Activated CD8-positive, alpha-beta T cell treated with anti-CD3 and anti-CD28 coated beads, Interleukin-2, amount 10 ng/mL, durations not matched to agents 7 days and 5 days (primary cell): ENCODE measurements at regions not wholly inside any gene's neighbourhood (a gene's known extent, or its start where the extent isn't known, plus 50 kb on each side); places are given as distances from the start of the nearest gene placed in this dataset.
A peak's percentile ranks its signal among the peaks of the same experiment; 100 is the strongest.

Experiments used
- ATAC-seq: fragments of 150-1000 bp; cut with Tn5 transposase; one replicate; pipeline ENCODE4 v1.10.0; 2021; ENCODE audit warnings: moderate library complexity
- CTCF ChIA-PET: fragments of 350-600 bp; sonication (Branson Sonifier 250); formaldehyde crosslinking; loops from one replicate; lab custom pipeline; 2021; ENCODE audit warnings: antibody characterized with exemption; lab: Charles Lee
- POLR2A ChIA-PET: fragments of 350-600 bp; sonication (Branson Sonifier 250); formaldehyde crosslinking; loops from one replicate; lab custom pipeline; 2021; ENCODE audit warnings: antibody characterized with exemption; lab: Charles Lee
- DNase-seq: peaks from one replicate; pipeline ENCODE4 v3.0.0-alpha.2; 2020
- H3K27ac Mint-ChIP-seq: one replicate; pipeline ENCODE4 v1.8.0; 2021; ENCODE audit warnings: mild to moderate bottlenecking, mixed read lengths
- H3K27me3 Mint-ChIP-seq: one replicate; pipeline ENCODE4 v1.8.0; 2021; ENCODE audit warnings: low read depth, mixed read lengths
- H3K36me3 Mint-ChIP-seq: one replicate; pipeline ENCODE4 v1.8.0; 2021; ENCODE audit warnings: low read depth, mixed read lengths
- H3K4me1 Mint-ChIP-seq: one replicate; pipeline ENCODE4 v1.8.0; 2021; ENCODE audit warnings: low read depth, mixed read lengths
- H3K4me3 Mint-ChIP-seq: one replicate; pipeline ENCODE4 v1.8.0; 2021; ENCODE audit warnings: mild to moderate bottlenecking, mixed read lengths
- H3K9me3 Mint-ChIP-seq: one replicate; pipeline ENCODE4 v1.8.0; 2022; ENCODE audit warnings: mixed read lengths; ENCODE audit not compliant: insufficient read depth

DNA sequence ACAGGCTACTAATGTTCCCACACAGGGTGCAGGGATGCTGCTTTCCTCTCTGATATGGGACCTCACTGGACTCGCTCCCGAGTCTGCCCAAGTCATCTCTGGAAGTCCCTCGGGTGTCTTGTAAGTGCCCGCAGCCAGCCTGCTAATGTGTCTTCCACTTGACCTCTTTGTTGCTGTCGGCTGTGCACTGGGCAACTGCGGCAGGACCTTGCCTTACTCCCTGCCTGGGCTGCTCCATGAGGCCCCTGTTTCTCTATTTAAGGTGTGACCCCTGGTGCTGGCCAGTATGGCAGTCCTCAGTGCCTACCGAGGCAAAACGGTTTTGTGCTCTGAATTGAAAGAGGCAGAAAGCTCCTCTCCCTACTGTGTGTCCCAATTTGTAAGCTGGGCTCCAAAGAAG, 88.8 kb upstream of the DUSP5 start:
- ATAC-seq: no peak
- peaks cover 24% of the 10 kb centered on the region for H3K27me3 Mint-ChIP-seq
- ChIA-PET CTCF (no interaction called here), POLR2A (no interaction called here)
- no peak for DNase-seq
- H3K4me3 Mint-ChIP-seq: no peak overlapping the region
- no peaks in the 10 kb centered on the region for H3K36me3 Mint-ChIP-seq
- peaks cover 33% of the 10 kb centered on the region for H3K4me1 Mint-ChIP-seq
- no peaks in the 10 kb centered on the region for H3K9me3 Mint-ChIP-seq
- H3K27ac Mint-ChIP-seq: no peak overlapping the region

DNA sequence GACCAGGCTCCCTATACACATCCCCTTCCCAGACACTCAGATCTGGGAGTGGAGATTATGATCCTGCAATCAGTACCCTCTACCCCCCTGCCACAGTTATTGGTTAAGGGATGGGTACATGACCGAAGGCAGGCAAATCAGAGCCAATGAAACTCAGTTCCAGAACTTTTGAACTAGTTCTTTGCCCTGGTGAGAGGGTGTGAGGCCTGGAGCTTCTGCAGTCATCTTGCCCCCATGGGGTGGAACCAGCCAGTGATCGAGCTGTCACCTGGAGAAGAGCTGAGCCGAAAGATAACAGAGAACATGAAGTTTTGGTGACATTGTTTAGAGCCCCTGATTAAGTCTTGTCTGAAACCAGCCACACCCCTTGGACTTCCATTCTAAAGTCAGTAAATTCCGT, 88.2 kb upstream of the DUSP5 start:
- POLR2A ChIA-PET: no interaction called here
- peaks cover 33% of the 10 kb centered on the region for H3K4me1 Mint-ChIP-seq
- ATAC-seq (no peak), DNase-seq (no peak)
- peaks cover 24% of the 10 kb centered on the region for H3K27me3 Mint-ChIP-seq
- H3K36me3 Mint-ChIP-seq: no peaks in the 10 kb centered on the region
- CTCF ChIA-PET: no interaction called here
- H3K9me3 Mint-ChIP-seq: no peaks in the 10 kb centered on the region
- no peak overlapping the region for H3K27ac Mint-ChIP-seq
- no peak overlapping the region for H3K4me3 Mint-ChIP-seq

DNA sequence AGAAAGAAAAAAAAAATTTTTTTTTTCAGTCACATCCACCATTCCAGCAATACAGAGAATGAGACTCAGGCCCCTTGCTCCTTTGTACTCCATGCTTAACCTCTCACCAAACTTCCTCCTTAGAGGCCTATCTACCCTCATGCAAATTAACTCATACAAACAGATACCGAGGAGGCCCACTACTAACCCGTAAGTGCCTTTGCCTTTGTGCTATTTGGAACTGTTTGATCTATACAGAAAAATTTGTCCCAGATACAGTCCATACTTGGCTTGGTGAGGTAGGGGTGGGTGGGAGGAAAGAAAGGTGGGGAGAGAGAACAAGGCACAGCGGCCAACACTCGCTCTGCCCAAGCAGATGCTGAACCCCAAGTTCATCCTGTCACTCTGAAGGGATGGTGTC, 87.8 kb upstream of the DUSP5 start:
- H3K4me1 Mint-ChIP-seq: peaks cover 33% of the 10 kb centered on the region
- H3K36me3 Mint-ChIP-seq: no peaks in the 10 kb centered on the region
- no peak for DNase-seq
- no peak overlapping the region for H3K27ac Mint-ChIP-seq
- H3K9me3 Mint-ChIP-seq: no peaks in the 10 kb centered on the region
- ATAC-seq: no peak
- no peak overlapping the region for H3K4me3 Mint-ChIP-seq
- CTCF ChIA-PET: no interaction called here
- peaks cover 20% of the 10 kb centered on the region for H3K27me3 Mint-ChIP-seq
- POLR2A ChIA-PET: no interaction called here

DNA sequence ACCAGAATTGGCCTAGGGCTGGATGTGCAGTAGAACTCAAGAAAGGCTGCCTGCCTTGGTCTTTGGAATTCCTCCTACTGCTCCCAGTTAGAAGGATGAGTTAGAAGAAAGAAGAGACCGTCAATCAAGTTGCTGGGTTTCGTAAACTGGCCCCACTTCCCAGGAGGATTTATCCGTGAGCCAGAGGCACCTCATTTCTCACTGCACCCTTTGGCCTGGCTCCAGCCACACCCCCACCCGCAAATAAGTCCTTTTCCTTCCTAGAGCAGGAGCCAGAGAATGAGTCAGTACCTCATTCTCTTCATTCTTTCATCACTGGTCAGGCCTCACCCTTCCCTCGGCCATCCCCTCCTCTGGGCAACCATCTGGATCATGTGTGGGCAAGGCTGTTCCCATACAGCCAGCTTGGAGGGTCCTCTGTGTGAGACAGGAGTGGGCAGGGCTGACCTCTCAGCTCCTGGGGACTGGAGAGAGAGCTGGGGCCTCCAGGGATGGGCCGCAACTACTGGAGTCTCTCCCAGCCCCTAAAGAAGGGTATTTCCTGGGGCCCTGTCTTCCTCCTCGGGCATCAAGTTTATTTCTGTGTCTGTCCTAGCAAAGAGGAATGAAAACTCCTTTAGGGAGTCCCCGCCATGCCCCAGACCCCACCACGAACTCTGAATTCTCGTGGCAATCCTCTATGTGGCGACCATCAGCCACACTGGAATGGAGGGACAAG, 87.2 kb upstream of the DUSP5 start:
- Mint-ChIP-seq H3K4me1 (peaks cover 38% of the 10 kb centered on the region), H3K4me3 (no peak overlapping the region), H3K9me3 (no peaks in the 10 kb centered on the region), H3K27me3 (peaks cover 16% of the 10 kb centered on the region), H3K36me3 (no peaks in the 10 kb centered on the region), H3K27ac (no peak overlapping the region)
- ATAC-seq (no peak), DNase-seq (no peak)
- ChIA-PET POLR2A (no interaction called here), CTCF (no interaction called here)

DNA sequence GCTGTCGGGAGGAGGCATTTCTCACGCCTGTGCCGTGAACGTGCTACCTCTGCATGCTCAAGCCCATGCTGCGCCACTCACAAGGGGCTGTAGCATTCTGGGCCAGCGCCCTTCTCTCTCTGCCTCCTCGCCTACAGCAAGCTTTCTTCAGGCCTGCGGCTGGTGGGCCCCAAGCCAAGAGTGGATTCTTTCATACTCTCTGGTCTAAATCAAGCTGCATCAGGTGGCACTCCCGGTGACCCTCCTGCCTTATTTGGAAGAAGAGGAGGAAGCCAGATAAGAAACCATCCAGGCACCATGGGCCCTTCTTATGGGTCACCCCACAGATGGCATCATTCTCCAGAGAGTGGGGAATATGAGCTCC, 86.7 kb upstream of the DUSP5 start:
- Mint-ChIP-seq H3K4me3 (no peak overlapping the region), H3K36me3 (no peaks in the 10 kb centered on the region), H3K27me3 (peaks cover 14% of the 10 kb centered on the region), H3K9me3 (no peaks in the 10 kb centered on the region), H3K27ac (no peak overlapping the region), H3K4me1 (peaks cover 41% of the 10 kb centered on the region)
- ATAC-seq (no peak), DNase-seq (no peak)
- POLR2A ChIA-PET: no interaction called here
- CTCF ChIA-PET: interaction anchor here (1.1 to 4.3 kb wide), 2 partner anchors 57 to 88 kb away, joined by 3 to 23 read pairs; no protein-coding TSS in a partner anchor

DNA sequence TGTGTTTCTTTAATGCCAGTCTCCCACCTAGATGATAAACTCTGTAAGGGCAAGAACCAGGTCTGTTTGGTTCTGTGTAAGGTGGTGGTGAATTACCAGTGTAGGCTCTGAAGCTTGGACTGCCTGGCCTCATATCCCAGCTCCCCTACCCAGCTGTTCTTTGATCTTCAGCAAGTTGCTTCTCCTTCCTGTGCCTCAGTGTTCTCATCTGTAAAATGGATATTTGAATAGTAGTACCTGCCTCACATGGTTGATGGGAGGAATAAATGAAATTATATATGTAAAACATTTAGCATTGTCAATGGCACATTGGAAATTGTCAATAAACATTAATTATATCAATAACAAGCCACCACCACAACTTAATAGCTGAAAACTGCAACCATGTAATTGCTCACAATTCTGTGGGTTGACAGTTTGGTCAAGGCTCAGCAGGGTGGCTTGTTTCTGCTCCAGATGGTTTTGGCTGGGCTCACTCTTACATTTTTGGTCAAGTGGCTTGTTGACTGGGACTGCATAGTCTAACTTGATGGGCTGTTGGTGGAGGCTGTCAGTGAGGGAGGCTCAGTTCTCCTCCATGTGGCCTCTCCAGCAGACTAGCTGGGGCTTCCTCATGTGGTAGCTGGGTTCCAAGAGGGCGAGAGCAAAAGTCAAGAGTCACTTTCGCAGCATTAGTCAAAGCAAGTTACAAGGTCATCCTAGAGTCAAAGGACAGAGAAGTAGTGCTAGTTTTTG, 84.5 kb upstream of the DUSP5 start:
- Mint-ChIP-seq H3K36me3 (no peaks in the 10 kb centered on the region), H3K4me1 (peaks cover 41% of the 10 kb centered on the region), H3K27ac (peak overlapping the region; percentile 45), H3K9me3 (no peaks in the 10 kb centered on the region), H3K27me3 (peaks cover 2% of the 10 kb centered on the region), H3K4me3 (no peak overlapping the region)
- CTCF ChIA-PET: interaction anchor here (0.8 to 4.3 kb wide), 4 partner anchors 12 to 134 kb away, joined by 3 to 23 read pairs (median 5); no protein-coding TSS in a partner anchor
- DNase-seq (no peak), ATAC-seq (no peak)
- POLR2A ChIA-PET: interaction anchor here (0.6 to 2.3 kb wide), 2 partner anchors 34 to 84 kb away, joined by 5 read pairs; no protein-coding TSS in a partner anchor

DNA sequence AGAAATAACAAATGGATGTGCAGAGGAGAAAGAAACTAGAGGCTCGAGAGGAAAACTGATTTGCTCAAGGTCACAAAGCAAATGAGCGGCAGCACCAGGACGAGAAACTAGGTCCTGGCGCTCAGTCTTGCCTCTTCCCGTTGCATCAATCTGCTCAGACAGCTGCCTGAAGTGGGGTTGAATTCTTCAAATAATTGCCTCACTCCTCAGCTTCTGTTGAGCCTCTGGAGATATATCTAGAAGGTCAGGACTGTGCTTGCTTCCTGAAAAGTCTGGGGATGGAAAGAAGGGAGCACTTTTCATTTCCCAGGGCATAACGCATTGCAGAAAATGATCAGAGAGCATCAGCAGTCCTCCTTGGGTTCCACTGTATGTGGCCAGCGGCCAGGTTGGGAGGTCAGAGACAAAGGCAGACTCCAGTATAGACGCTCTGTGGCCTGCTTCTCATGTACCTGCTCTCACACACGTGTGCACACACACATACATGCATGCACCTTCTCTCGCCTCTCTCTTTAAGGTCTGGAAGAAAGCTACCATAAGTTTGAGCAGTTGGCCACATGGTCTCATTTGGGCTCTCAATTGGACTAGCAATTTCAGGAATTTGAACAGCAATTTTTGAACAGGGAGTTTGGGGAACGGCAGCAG, 83.7 kb upstream of the DUSP5 start:
- peak; percentile 31 for ATAC-seq
- POLR2A ChIA-PET: interaction anchor here (0.8 to 2.5 kb wide), 8 partner anchors 12 to 89 kb away, joined by 3 to 9 read pairs (median 4); no protein-coding TSS in a partner anchor

DNA sequence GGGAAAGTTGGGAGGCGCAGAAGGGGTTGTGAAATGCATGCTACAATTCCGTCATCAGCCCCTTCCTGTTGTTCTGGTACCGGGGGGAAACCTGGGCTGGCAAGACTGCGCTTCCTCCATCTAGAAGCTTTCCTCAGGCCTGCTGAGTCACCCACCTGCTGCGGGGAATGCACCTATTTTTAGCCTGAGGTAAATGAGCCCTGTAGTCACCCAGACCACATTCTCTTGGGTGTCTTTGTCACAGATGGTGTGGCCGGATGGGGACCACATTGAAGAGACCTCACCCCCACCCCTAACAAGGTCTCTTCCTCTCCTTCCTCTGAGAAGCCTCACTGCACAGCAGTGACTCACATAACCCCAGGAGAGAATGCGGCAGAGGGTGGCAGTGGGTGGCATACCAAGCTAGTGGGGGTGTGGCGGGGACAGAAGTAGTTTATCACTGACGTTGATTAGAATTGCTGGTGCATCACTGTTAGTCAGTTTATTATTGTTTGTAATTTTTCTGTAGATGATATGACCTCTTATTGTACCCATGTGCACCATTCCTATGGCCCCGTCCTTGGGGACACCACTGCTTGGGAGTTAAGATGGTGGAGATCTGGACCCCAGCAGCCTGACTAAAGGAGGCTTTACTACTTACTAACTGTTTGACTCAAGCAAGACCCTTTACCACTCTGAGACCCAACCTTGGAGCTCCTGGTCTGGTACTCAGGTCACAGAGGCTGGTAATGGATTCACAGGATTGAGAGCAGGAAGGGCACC, 83.0 kb upstream of the DUSP5 start:
- ChIA-PET POLR2A (interaction anchor here (0.6 to 2.5 kb wide), 9 partner anchors 11 to 343 kb away, joined by 3 to 9 read pairs (median 4); no protein-coding TSS in a partner anchor), CTCF (interaction anchor here (0.7 to 4.3 kb wide), 5 partner anchors 54 to 132 kb away, joined by 3 to 23 read pairs (median 6); no protein-coding TSS in a partner anchor)
- DNase-seq: peak; percentile 95
- Mint-ChIP-seq H3K4me3 (peak overlapping the region; percentile 31), H3K27me3 (peaks cover 2% of the 10 kb centered on the region), H3K36me3 (no peaks in the 10 kb centered on the region), H3K4me1 (peaks cover 51% of the 10 kb centered on the region), H3K9me3 (no peaks in the 10 kb centered on the region), H3K27ac (peak overlapping the region; percentile 82)
- ATAC-seq: peak; percentile 97

More for the DNA sequence above, 83.7 kb upstream of the DUSP5 start:
- H3K27ac Mint-ChIP-seq: peak overlapping the region; percentile 82
- H3K4me1 Mint-ChIP-seq: peaks cover 44% of the 10 kb centered on the region
- DNase-seq: no peak
- CTCF ChIA-PET: interaction anchor here (0.7 to 4.3 kb wide), 5 partner anchors 12 to 133 kb away, joined by 3 to 23 read pairs (median 6); no protein-coding TSS in a partner anchor
- H3K9me3 Mint-ChIP-seq: no peaks in the 10 kb centered on the region
- H3K4me3 Mint-ChIP-seq: peak overlapping the region; percentile 31
- no peaks in the 10 kb centered on the region for H3K36me3 Mint-ChIP-seq
- H3K27me3 Mint-ChIP-seq: peaks cover 2% of the 10 kb centered on the region

DNA sequence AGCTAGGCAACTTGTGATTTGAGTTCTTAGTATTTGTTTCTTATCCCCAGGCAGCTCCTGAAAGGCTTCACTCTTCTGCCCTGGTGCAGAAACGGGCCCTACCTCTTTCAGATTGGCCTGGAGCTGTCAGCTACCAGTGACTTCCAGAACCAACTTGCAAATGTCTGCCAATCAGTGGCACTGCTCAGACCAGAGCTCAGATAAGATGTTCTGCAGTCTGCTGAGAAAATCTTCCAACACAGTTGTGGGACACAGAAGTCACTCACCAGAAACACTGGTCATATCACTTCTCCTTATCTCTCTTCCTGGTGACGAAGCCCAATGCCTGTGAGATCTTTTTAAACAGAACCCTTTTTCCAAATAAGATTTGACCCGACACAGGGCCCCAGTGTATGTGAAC, 81.9 kb upstream of the DUSP5 start:
- H3K4me1 Mint-ChIP-seq: peaks cover 62% of the 10 kb centered on the region
- ChIA-PET CTCF (interaction anchor here (1.2 to 1.3 kb wide), 2 partner anchors 13 to 62 kb away, joined by 3 read pairs; no protein-coding TSS in a partner anchor), POLR2A (interaction anchor here (0.9 to 2.5 kb wide), 3 partner anchors 10 to 81 kb away, joined by 3 to 9 read pairs (median 3); no protein-coding TSS in a partner anchor)
- DNase-seq (no peak), ATAC-seq (no peak)
- H3K9me3 Mint-ChIP-seq: no peaks in the 10 kb centered on the region
- H3K27ac Mint-ChIP-seq: no peak overlapping the region
- no peaks in the 10 kb centered on the region for H3K36me3 Mint-ChIP-seq
- H3K4me3 Mint-ChIP-seq: no peak overlapping the region
- H3K27me3 Mint-ChIP-seq: peaks cover 2% of the 10 kb centered on the region

DNA sequence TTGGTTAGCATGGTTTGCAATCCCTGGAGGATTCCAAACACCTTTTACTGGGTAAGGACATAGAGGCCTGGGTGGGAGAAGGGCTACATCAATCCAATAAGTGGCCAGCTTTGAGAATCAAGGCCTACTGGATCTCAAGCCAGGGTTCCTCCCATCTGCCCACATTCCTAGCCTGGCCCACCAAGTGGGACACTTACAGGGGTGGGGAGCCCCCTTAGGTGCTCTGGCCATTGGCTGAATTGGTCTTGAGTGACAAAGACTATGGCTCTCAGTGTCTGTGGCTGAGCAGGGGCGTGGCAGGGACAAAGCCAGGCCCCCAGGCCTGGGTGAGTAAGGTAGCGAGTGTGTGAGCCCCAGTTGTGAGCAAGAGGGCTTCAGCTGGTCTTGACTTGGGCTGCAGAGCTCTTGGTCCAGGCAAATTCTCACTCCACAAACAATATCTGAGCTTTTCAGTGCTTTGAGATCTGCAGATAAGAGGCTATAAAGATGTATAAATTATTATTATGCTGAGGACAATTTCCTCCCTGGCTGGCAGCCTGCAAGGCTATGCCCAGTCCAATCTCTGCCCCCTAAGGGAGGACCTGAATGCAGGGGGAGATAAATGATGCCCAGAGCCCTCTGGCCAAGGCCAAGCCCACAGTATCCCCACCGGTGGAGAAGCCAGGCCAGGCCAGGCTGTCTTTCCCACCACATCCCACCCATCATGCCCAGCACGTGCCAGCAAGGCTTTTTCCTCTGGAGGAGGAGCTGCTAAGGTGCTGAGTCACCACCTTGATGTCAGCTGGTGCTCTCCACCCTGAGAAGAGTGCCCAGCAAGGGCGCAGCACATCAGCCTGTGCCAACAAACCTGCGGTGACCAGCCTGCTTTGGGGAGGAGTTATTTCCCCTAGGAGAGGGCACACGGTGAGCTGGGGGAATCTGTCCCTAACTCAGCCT, 80.7 kb upstream of the DUSP5 start:
- no peak for ATAC-seq
- H3K27me3 Mint-ChIP-seq: peaks cover 3% of the 10 kb centered on the region
- no peak for DNase-seq
- H3K4me3 Mint-ChIP-seq: no peak overlapping the region
- H3K9me3 Mint-ChIP-seq: no peaks in the 10 kb centered on the region
- no peak overlapping the region for H3K27ac Mint-ChIP-seq
- peaks cover 74% of the 10 kb centered on the region for H3K4me1 Mint-ChIP-seq
- CTCF ChIA-PET: interaction anchor here (0.7 to 1.6 kb wide), 4 partner anchors 55 to 110 kb away, joined by 3 to 4 read pairs (median 3); no protein-coding TSS in a partner anchor
- POLR2A ChIA-PET: interaction anchor here (0.5 to 1.1 kb wide), 4 partner anchors 16 to 93 kb away, joined by 3 to 4 read pairs (median 3); no protein-coding TSS in a partner anchor
- H3K36me3 Mint-ChIP-seq: no peaks in the 10 kb centered on the region
